Fibroblast of lung (primary cell): ENCODE measurements at regions not wholly inside any gene's neighbourhood (a gene's known extent, or its start where the extent isn't known, plus 50 kb on each side); places are given as distances from the start of the nearest gene placed in this dataset.

Source experiments
- DNase-seq, 2 donors: peaks; one replicate each; pipeline versions ENCODE4 v3.0.0 to v3.0.0-alpha.2; 2010; ENCODE audit warnings: low read depth in 2 of 2
- H2AFZ ChIP-seq: 2 replicates; pipeline ENCODE4 v1.5.1; 2012; ENCODE audit warnings: low read length, control low read depth, inconsistent platforms
- H3K27ac ChIP-seq: 2 replicates; pipeline ENCODE4 v1.5.1; 2011; ENCODE audit warnings: low read length, control low read depth; ENCODE audit not compliant: insufficient read depth
- H3K27me3 ChIP-seq: 2 replicates; pipeline ENCODE4 v1.5.1; 2011; ENCODE audit warnings: mild to moderate bottlenecking, low read length; ENCODE audit not compliant: control insufficient read depth, insufficient read depth
- H3K36me3 ChIP-seq: 2 replicates; pipeline ENCODE4 v1.5.1; 2011; ENCODE audit warnings: low read length; ENCODE audit not compliant: control insufficient read depth, insufficient read depth
- H3K4me1 ChIP-seq: 2 replicates; pipeline ENCODE4 v1.5.1; 2011; ENCODE audit warnings: low read length; ENCODE audit not compliant: control insufficient read depth, insufficient read depth; ENCODE audit errors: extremely low read depth
- H3K4me2 ChIP-seq: 2 replicates; pipeline ENCODE4 v1.5.1; 2011; ENCODE audit warnings: low read length, control low read depth; ENCODE audit not compliant: insufficient read depth; ENCODE audit errors: extremely low read depth
- H3K4me3 ChIP-seq, 4 experiments: fragments of 200-600 bp in 1 of 4; sonication (generic) in 1 of 4; replicated peaks in 1 of 4; 2 replicates each; pipeline ENCODE4 v1.5.1; 2011 to 2016; ENCODE audit warnings: low read length in 4 of 4, low read depth in 3 of 4, mild to moderate bottlenecking in 3 of 4, control low read depth in 2 of 4, inconsistent platforms in 1 of 4, mixed read lengths in 1 of 4; ENCODE audit not compliant: insufficient read depth in 1 of 4; ENCODE audit errors: control extremely low read depth in 1 of 4
- H3K79me2 ChIP-seq: 2 replicates; pipeline ENCODE4 v1.5.1; 2012; ENCODE audit warnings: mild to moderate bottlenecking, low read length, inconsistent platforms; ENCODE audit not compliant: control insufficient read depth, insufficient read depth
- H3K9ac ChIP-seq: 2 replicates; pipeline ENCODE4 v1.5.1; 2011; ENCODE audit warnings: mild to moderate bottlenecking, low read length, control low read depth; ENCODE audit not compliant: insufficient read depth
- H3K9me3 ChIP-seq: 2 replicates; pipeline ENCODE4 v1.5.1; 2012; ENCODE audit warnings: low read depth, low read length; ENCODE audit not compliant: control insufficient read depth, insufficient read depth
- H4K20me1 ChIP-seq: 2 replicates; pipeline ENCODE4 v1.5.1; 2011; ENCODE audit warnings: low read length; ENCODE audit not compliant: control insufficient read depth, insufficient read depth; ENCODE audit errors: extremely low read depth
- CTCF ChIP-seq, 2 donors: IDR thresholded peaks in 1 of 2; conservative IDR thresholded peaks in 1 of 2; 1 replicate in 1 of 2; 2 replicates in 1 of 2; pipeline ENCODE4 v1.5.1; 2011 to 2012; ENCODE audit warnings: low read length in 2 of 2, control low read depth in 1 of 2, inconsistent platforms in 1 of 2, low read depth in 1 of 2, mild to moderate bottlenecking in 1 of 2
- EZH2 ChIP-seq: IDR thresholded peaks from 2 replicates; pipeline ENCODE4 v1.5.1; 2012; ENCODE audit warnings: low read length, control low read depth, mild to moderate bottlenecking; ENCODE audit errors: missing control alignments

DNA sequence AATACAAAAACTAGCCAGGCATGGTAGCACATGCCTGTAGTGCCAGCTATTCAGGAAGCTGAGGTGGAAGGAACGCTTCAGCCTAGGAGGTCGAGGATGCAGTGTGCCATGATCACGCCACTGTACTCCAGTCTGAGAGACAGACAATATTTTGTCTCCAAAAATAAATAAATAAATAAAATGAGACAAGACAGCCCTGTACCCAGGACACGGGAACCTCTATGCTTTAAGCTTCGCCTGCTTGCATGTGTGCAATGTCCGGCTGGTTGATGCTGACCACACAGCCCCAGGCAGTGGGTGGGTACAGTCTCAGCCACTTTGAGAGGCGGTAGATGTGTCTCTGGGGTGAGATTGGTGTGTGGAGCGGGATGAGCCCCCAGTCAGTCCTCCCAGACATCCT lies 52.0 kb upstream of the MPEG1 start:
- Histone ChIP-seq H4K20me1 (no peaks in the 10 kb centered on the region), H3K4me3 (no peak overlapping the region), H3K27ac (no peak overlapping the region), H3K79me2 (no peaks in the 10 kb centered on the region), H3K4me1 (no peaks in the 10 kb centered on the region), H3K9ac (no peak overlapping the region), H3K27me3 (no peaks in the 10 kb centered on the region), H3K9me3 (no peaks in the 10 kb centered on the region), H2AFZ (no peak overlapping the region), H3K4me2 (no peak overlapping the region), H3K36me3 (no peaks in the 10 kb centered on the region)
- TF ChIP-seq CTCF (conservative IDR thresholded peaks at IDR 0.05 in 1 of 2, IDR thresholded peaks at IDR 0.05 in 1 of 2; ENCODE audit: low read depth in 1 of 2, low read length in 2 of 2) (no peak), EZH2 (no peak)
- DNase-seq = no peak

DNA sequence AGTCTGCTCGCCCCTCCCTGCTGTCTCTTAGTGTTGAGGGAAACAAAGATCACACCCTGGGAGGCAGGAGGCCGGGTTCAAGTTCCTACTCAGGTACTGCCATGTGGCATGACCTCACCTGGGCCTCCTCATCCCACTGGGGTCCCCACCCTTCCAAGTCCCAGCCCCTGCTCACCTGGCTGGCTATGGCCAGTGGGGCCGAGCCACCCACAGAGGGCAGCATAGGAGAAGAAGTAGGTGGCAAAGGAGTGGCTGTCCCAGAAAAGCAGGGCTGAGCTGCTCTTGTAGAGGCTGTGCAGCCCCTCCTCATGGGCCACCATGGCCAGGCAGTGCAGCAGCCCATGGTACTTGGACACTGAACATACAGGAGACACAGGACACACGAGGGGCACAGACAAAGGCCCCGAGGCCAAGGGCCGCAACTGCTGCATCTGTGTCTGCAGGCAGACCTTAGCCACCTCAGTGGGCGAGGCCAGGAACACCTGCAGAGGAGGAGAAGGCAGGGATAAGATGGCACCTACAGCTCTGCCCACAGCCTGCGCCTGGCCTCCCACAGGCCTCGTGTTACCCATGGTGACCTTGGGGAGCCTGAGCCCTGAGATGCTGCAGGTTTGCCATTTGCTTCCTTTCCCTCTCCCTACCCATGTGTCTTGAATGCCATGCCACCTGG lies 50.6 kb upstream of the MPEG1 start:
- no peak overlapping the region for H2AFZ ChIP-seq
- TF ChIP-seq CTCF (conservative IDR thresholded peaks at IDR 0.05 in 1 of 2, IDR thresholded peaks at IDR 0.05 in 1 of 2; ENCODE audit: low read depth in 1 of 2, low read length in 2 of 2) (no peak), EZH2 (no peak)
- DNase-seq = no peak

More for the DNA sequence above, 50.6 kb upstream of the MPEG1 start:
- Histone ChIP-seq H3K27me3 (no peaks in the 10 kb centered on the region), H3K27ac (no peak overlapping the region), H3K79me2 (no peaks in the 10 kb centered on the region), H4K20me1 (no peaks in the 10 kb centered on the region), H3K4me1 (no peaks in the 10 kb centered on the region), H3K4me2 (no peak overlapping the region), H3K4me3 (no peak overlapping the region), H3K9me3 (no peaks in the 10 kb centered on the region), H3K9ac (no peak overlapping the region), H3K36me3 (no peaks in the 10 kb centered on the region)
